ENCODE measurements at regions not wholly inside any gene's neighbourhood (a gene's known extent, or its start where the extent isn't known, plus 50 kb on each side); places are given as distances from the start of the nearest gene placed in this dataset.
"Not testable (repeated sequence)": the region's sequence is repeated elsewhere in the genome, so short reads cannot be mapped to it uniquely, and the experiment has no call there.

DNA sequence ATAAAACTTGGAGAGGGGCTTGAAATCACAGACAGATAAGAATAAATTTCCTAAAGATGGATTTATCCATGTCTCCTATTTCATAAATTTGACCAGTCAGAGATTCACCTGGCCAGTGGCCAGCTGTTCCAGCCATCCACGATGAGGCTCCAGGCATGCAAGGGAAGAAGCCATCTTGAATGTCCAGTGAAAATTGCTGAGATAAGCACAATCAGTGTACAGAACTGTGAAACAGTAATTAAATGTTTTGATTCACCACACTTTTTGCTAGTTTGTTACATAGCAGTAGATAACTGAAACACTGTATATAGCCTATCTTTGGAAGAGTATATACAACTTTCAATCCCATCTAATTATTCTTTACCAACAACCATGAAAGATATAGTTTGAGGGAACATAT lies 163.5 kb downstream of the HINT1 start:
- no peak overlapping the region for H3K4me3 ChIP-seq (ENCODE audit: low read depth, low read length, poor library complexity, severe bottlenecking)
- H3K27ac ChIP-seq (ENCODE audit: low read depth, low read length, poor library complexity, severe bottlenecking): no peak overlapping the region
- no peaks in the 10 kb centered on the region for H3F3A ChIP-seq (ENCODE audit: insufficient read depth, low read length)
- H3K9me3 ChIP-seq (ENCODE audit: low read length): no peaks in the 10 kb centered on the region
- H3K9ac ChIP-seq (ENCODE audit: low read length): no peak overlapping the region
- no peaks in the 10 kb centered on the region for H4K20me1 ChIP-seq (ENCODE audit: insufficient read depth, low read length)
- TF ChIP-seq, protein P1, sequence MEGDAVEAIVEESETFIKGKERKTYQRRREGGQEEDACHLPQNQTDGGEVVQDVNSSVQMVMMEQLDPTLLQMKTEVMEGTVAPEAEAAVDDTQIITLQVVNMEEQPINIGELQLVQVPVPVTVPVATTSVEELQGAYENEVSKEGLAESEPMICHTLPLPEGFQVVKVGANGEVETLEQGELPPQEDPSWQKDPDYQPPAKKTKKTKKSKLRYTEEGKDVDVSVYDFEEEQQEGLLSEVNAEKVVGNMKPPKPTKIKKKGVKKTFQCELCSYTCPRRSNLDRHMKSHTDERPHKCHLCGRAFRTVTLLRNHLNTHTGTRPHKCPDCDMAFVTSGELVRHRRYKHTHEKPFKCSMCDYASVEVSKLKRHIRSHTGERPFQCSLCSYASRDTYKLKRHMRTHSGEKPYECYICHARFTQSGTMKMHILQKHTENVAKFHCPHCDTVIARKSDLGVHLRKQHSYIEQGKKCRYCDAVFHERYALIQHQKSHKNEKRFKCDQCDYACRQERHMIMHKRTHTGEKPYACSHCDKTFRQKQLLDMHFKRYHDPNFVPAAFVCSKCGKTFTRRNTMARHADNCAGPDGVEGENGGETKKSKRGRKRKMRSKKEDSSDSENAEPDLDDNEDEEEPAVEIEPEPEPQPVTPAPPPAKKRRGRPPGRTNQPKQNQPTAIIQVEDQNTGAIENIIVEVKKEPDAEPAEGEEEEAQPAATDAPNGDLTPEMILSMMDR (IDR thresholded peaks at IDR 0.05; ENCODE audit: low read length): no peak
- TF ChIP-seq EZH2 (IDR thresholded peaks at IDR 0.05; ENCODE audit: borderline replicate concordance, low read length): no peak
- no peak overlapping the region for H3K4me2 ChIP-seq (ENCODE audit: low read length)
- H3K4me1 ChIP-seq (ENCODE audit: insufficient read depth, low read length, severe bottlenecking): no peaks in the 10 kb centered on the region
- H3K36me3 ChIP-seq (ENCODE audit: insufficient read depth, low read length): no peaks in the 10 kb centered on the region
- no peaks in the 10 kb centered on the region for H3K79me2 ChIP-seq (ENCODE audit: insufficient read depth, low read length)
- H3K9me2 ChIP-seq (ENCODE audit: low read depth, low read length): no peaks in the 10 kb centered on the region
- H3K27me3 ChIP-seq (ENCODE audit: insufficient read depth, low read length): no peaks in the 10 kb centered on the region
- no peak overlapping the region for H2AFZ ChIP-seq (ENCODE audit: low read length)

DNA sequence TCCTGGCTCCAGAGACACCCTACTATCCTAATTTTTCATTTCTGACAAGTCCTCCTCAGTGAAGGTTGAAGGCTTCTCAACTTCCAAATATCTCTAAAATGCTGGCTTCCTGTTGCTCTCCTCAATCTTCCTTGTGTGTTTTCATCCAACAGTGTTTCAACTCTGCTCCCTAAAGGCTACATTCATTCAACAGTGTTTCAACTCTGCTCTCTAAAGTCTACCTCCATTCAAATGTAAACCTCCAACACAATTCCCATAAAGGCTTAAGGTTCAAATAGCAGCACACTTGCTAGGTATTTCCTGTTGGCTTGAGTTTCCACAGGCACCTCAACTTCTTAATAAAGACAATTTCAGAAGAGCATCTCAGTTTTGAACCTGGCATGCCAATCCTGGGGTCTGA lies 164.8 kb downstream of the HINT1 start:
- TF ChIP-seq, protein P1 (IDR thresholded peaks at IDR 0.05; ENCODE audit: low read length): no peak
- no peak for TF ChIP-seq EZH2 (IDR thresholded peaks at IDR 0.05; ENCODE audit: borderline replicate concordance, low read length)

DNA sequence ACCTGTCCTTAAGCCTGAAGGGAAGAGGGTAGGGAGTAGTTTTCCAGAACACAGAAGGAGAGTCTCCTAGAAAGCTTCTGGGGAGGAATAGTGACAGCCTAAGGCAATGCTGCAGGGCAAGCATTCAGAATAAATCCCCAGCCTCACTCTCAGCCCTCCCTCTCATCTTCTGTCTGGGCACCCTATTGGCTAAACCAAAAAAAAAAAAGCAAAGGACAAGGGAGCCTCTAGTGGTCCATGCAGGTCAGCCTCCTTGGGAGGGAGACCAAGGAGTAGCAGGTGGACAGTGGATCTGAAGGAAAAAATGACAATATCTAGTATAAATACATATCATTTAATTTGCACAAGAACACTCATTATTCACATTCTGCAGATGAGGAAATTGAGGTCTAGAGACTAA lies 168.3 kb downstream of the HINT1 start:
- H3K4me3 ChIP-seq (ENCODE audit: low read depth, low read length, poor library complexity, severe bottlenecking); H2AFZ ChIP-seq (ENCODE audit: low read length); H3K4me1 ChIP-seq (ENCODE audit: insufficient read depth, low read length, severe bottlenecking); H3K4me2 ChIP-seq (ENCODE audit: low read length); H3K36me3 ChIP-seq (ENCODE audit: insufficient read depth, low read length); H4K20me1 ChIP-seq (ENCODE audit: insufficient read depth, low read length); H3K27ac ChIP-seq (ENCODE audit: low read depth, low read length, poor library complexity, severe bottlenecking); H3F3A ChIP-seq (ENCODE audit: insufficient read depth, low read length); H3K9ac ChIP-seq (ENCODE audit: low read length); H3K79me2 ChIP-seq (ENCODE audit: insufficient read depth, low read length); H3K9me2 ChIP-seq (ENCODE audit: low read depth, low read length); H3K9me3 ChIP-seq (ENCODE audit: low read length); H3K27me3 ChIP-seq (ENCODE audit: insufficient read depth, low read length): not testable (repeated sequence)

More for the DNA sequence above, 164.8 kb downstream of the HINT1 start:
- Histone ChIP-seq H3K36me3 (ENCODE audit: insufficient read depth, low read length) (no peaks in the 10 kb centered on the region), H3K4me3 (ENCODE audit: low read depth, low read length, poor library complexity, severe bottlenecking) (no peak overlapping the region), H3F3A (ENCODE audit: insufficient read depth, low read length) (no peaks in the 10 kb centered on the region), H3K79me2 (ENCODE audit: insufficient read depth, low read length) (no peaks in the 10 kb centered on the region), H3K4me2 (ENCODE audit: low read length) (no peak overlapping the region), H2AFZ (ENCODE audit: low read length) (no peak overlapping the region), H3K27me3 (ENCODE audit: insufficient read depth, low read length) (no peaks in the 10 kb centered on the region), H3K9me2 (ENCODE audit: low read depth, low read length) (no peaks in the 10 kb centered on the region), H3K9me3 (ENCODE audit: low read length) (no peaks in the 10 kb centered on the region), H4K20me1 (ENCODE audit: insufficient read depth, low read length) (no peaks in the 10 kb centered on the region), H3K9ac (ENCODE audit: low read length) (no peak overlapping the region), H3K4me1 (ENCODE audit: insufficient read depth, low read length, severe bottlenecking) (no peaks in the 10 kb centered on the region), H3K27ac (ENCODE audit: low read depth, low read length, poor library complexity, severe bottlenecking) (no peak overlapping the region)

DNA sequence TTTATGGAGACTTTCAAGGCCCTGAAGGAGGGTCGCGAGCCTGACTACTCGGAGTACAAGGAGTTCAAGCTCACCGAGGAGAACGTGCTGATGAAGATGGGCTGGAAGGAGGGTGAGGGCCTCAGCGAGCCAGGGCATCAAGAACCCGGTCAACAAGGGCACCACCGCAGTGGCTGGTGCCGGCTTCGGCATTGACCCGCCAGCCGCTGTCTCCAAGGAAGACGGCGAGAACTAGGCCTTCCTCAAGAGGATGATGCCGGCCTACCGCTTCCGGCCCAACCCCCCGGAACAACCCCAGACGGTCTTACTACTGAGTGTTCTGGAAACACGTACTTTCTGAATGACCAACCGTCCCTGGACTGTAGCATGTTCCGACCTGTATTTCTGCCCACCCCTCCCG lies 169.2 kb downstream of the HINT1 start:
- no peak for TF ChIP-seq EZH2 (IDR thresholded peaks at IDR 0.05; ENCODE audit: borderline replicate concordance, low read length)
- TF ChIP-seq, protein P1 (IDR thresholded peaks at IDR 0.05; ENCODE audit: low read length): no peak
- no peaks in the 10 kb centered on the region for H3K36me3 ChIP-seq (ENCODE audit: insufficient read depth, low read length)
- no peaks in the 10 kb centered on the region; the same call in 1 of the 2 replicates for H3K27me3 ChIP-seq (ENCODE audit: insufficient read depth, low read length)
- H2AFZ ChIP-seq (ENCODE audit: low read length): no peak overlapping the region
- no peak overlapping the region for H3K9ac ChIP-seq (ENCODE audit: low read length)
- no peak overlapping the region for H3K4me3 ChIP-seq (ENCODE audit: low read depth, low read length, poor library complexity, severe bottlenecking)
- H3K79me2 ChIP-seq (ENCODE audit: insufficient read depth, low read length): no peaks in the 10 kb centered on the region
- no peaks in the 10 kb centered on the region for H3K9me3 ChIP-seq (ENCODE audit: low read length)
- no peaks in the 10 kb centered on the region for H3K9me2 ChIP-seq (ENCODE audit: low read depth, low read length)
- H3K4me1 ChIP-seq (ENCODE audit: insufficient read depth, low read length, severe bottlenecking): no peaks in the 10 kb centered on the region
- no peaks in the 10 kb centered on the region for H4K20me1 ChIP-seq (ENCODE audit: insufficient read depth, low read length)
- no peak overlapping the region for H3K27ac ChIP-seq (ENCODE audit: low read depth, low read length, poor library complexity, severe bottlenecking)
- H3F3A ChIP-seq (ENCODE audit: insufficient read depth, low read length): no peaks in the 10 kb centered on the region
- no peak overlapping the region for H3K4me2 ChIP-seq (ENCODE audit: low read length)
